Naive thymus-derived CD4-positive, alpha-beta T cell (primary cell): ENCODE measurements at regions not wholly inside any gene's neighbourhood (a gene's known extent, or its start where the extent isn't known, plus 50 kb on each side); places are given as distances from the start of the nearest gene placed in this dataset.

Source experiments
- ATAC-seq: fragments of 150-1000 bp; cut with Tn5 transposase; 2 replicates; pipeline ENCODE4 v1.10.0; 2021; ENCODE audit warnings: mild to moderate bottlenecking, moderate library complexity
- CTCF ChIA-PET: fragments of 350-600 bp; sonication (Branson Sonifier 250); formaldehyde crosslinking; loops from one replicate; lab custom pipeline; 2021; ENCODE audit warnings: antibody characterized with exemption; lab: Charles Lee
- POLR2A ChIA-PET: fragments of 350-600 bp; sonication (Branson Sonifier 250); formaldehyde crosslinking; loops from one replicate; lab custom pipeline; 2021; ENCODE audit warnings: antibody characterized with exemption, inconsistent platforms; lab: Charles Lee
- DNase-seq, 9 donors: peaks; one replicate each; pipeline versions ENCODE4 v3.0.0 to v3.0.0-alpha.2; 2020 to 2022; ENCODE audit warnings: mixed read lengths in 1 of 9
- H3K27ac ChIP-seq: one replicate; pipeline ENCODE4 v1.7.0; 2013; ENCODE audit warnings: mild to moderate bottlenecking, low read depth, low read length, moderate library complexity
- H3K27me3 ChIP-seq, 2 donors: one replicate each; pipeline ENCODE4 v1.7.0; 2013; ENCODE audit warnings: low read length in 2 of 2, mild to moderate bottlenecking in 2 of 2, moderate library complexity in 2 of 2; ENCODE audit not compliant: control insufficient read depth in 2 of 2, insufficient read depth in 2 of 2
- H3K36me3 ChIP-seq, 3 experiments: 1 replicate in 2 of 3; 2 replicates in 1 of 3; pipeline ENCODE4 v1.7.0; 2013; ENCODE audit warnings: low read length in 3 of 3, mild to moderate bottlenecking in 3 of 3, moderate library complexity in 1 of 3; ENCODE audit not compliant: insufficient read depth in 3 of 3, control insufficient read depth in 2 of 3
- H3K4me1 ChIP-seq, 2 donors: one replicate each; pipeline ENCODE4 v1.7.0; 2013; ENCODE audit warnings: low read length in 2 of 2, mild to moderate bottlenecking in 2 of 2, moderate library complexity in 1 of 2; ENCODE audit not compliant: control insufficient read depth in 2 of 2, insufficient read depth in 2 of 2
- H3K4me3 ChIP-seq: 2 replicates; pipeline ENCODE4 v1.7.0; 2013; ENCODE audit warnings: mild to moderate bottlenecking, low read length
- H3K9me3 ChIP-seq, 3 experiments: 1 replicate in 2 of 3; 2 replicates in 1 of 3; pipeline ENCODE4 v1.7.0; 2013; ENCODE audit warnings: low read length in 3 of 3; ENCODE audit not compliant: control insufficient read depth in 2 of 3
- H3K27ac Mint-ChIP-seq, 9 donors: one replicate each; pipeline ENCODE4 v1.8.0; 2020 to 2022; ENCODE audit warnings: mixed read lengths in 9 of 9, mild to moderate bottlenecking in 8 of 9, moderate library complexity in 5 of 9, inconsistent platforms in 2 of 9
- H3K27me3 Mint-ChIP-seq, 5 donors: one replicate each; pipeline ENCODE4 v1.8.0; 2021 to 2022; ENCODE audit warnings: mixed read lengths in 5 of 5, mild to moderate bottlenecking in 1 of 5
- H3K36me3 Mint-ChIP-seq, 5 donors: one replicate each; pipeline ENCODE4 v1.8.0; 2020 to 2022; ENCODE audit warnings: mixed read lengths in 5 of 5, mild to moderate bottlenecking in 3 of 5, inconsistent platforms in 1 of 5
- H3K4me1 Mint-ChIP-seq, 7 donors: one replicate each; pipeline ENCODE4 v1.8.0; 2020 to 2022; ENCODE audit warnings: mixed read lengths in 7 of 7, mild to moderate bottlenecking in 3 of 7, inconsistent platforms in 1 of 7
- H3K4me3 Mint-ChIP-seq, 10 donors: one replicate each; pipeline ENCODE4 v1.8.0; 2020 to 2022; ENCODE audit warnings: mild to moderate bottlenecking in 10 of 10, mixed read lengths in 10 of 10, moderate library complexity in 6 of 10, inconsistent platforms in 2 of 10
- H3K9me3 Mint-ChIP-seq, 11 donors: one replicate each; pipeline ENCODE4 v1.8.0; 2020 to 2022; ENCODE audit warnings: mixed read lengths in 11 of 11, mild to moderate bottlenecking in 4 of 11, inconsistent platforms in 1 of 11, moderate library complexity in 1 of 11
- intact Hi-C, 2 donors: fragments of 100-400 bp; cut with micrococcal nuclease; formaldehyde crosslinking; loops; one replicate each; pipeline ENCODE4 v1.15.1; 2023

- intact Hi-C loops: loop anchor here (1.0 to 5.0 kb wide), 11 partner anchors 16 to 261 kb away; partner anchors contain the start of genes GPR183 (in 1 of the 2), TM9SF2 (in 1 of the 2) and UBAC2 (in 1 of the 2)
- peak overlapping the region; percentile 83 for H3K27ac ChIP-seq
- no peaks in the 10 kb centered on the region for H3K9me3 ChIP-seq
- H3K4me1 ChIP-seq: peaks cover 43 to 48% of the 10 kb centered on the region in 2 donors
- ATAC-seq (peak; percentile 69), DNase-seq (peak; percentile 92 to 98 (median 93))
- Mint-ChIP-seq H3K36me3 (no peaks in the 10 kb centered on the region), H3K4me1 (peaks cover 28 to 68% (median 59%) of the 10 kb centered on the region in 7 donors), H3K4me3 (peak overlapping the region; percentile 17 to 79 (median 68)), H3K27ac (peak overlapping the region; percentile 67 to 99 (median 87)), H3K27me3 (peaks cover 0 to 30% (median 0%) of the 10 kb centered on the region in 5 donors), H3K9me3 (peaks cover 0 to 2% (median 0%) of the 10 kb centered on the region in 11 donors)
- ChIA-PET POLR2A (interaction anchor here (0.6 to 5.3 kb wide), 22 partner anchors 12 to 260 kb away, joined by 3 to 84 read pairs (median 5); partner anchors contain the start of gene GPR183), CTCF (interaction anchor here (0.6 to 8.7 kb wide), 56 partner anchors 11 to 1160 kb away, joined by 3 to 258 read pairs (median 4); partner anchors contain the start of genes GPR183 and UBAC2)
- no peaks in the 10 kb centered on the region for H3K36me3 ChIP-seq
- no peaks in the 10 kb centered on the region for H3K27me3 ChIP-seq
- peak overlapping the region; percentile 39 for H3K4me3 ChIP-seq
Measured at GRCh38 chr13:99436686-99437416, 64.4 kb upstream of the TM9SF2 start.

- ChIA-PET POLR2A (interaction anchor here (1.4 to 1.5 kb wide), 2 partner anchors 86 to 169 kb away, joined by 3 to 6 read pairs; no protein-coding TSS in a partner anchor), CTCF (interaction anchor here (0.6 to 8.7 kb wide), 9 partner anchors 19 to 263 kb away, joined by 3 to 258 read pairs (median 4); no protein-coding TSS in a partner anchor)
- no peak for ATAC-seq
- no peak overlapping the region for H3K4me3 ChIP-seq
- no peak overlapping the region for H3K4me3 Mint-ChIP-seq
- DNase-seq: no peak
- H3K36me3 Mint-ChIP-seq: no peaks in the 10 kb centered on the region
- intact Hi-C loops: loop anchor here in 1 of 2 donors (5.0 kb wide), 1 partner anchor 222 kb away; no protein-coding TSS in a partner anchor
- peaks cover 23 to 26% of the 10 kb centered on the region in 2 donors for H3K4me1 ChIP-seq
- H3K27ac ChIP-seq: no peak overlapping the region
- no peaks in the 10 kb centered on the region for H3K36me3 ChIP-seq
- H3K27me3 ChIP-seq: no peaks in the 10 kb centered on the region
- H3K27me3 Mint-ChIP-seq: peaks cover 0 to 30% (median 0%) of the 10 kb centered on the region in 5 donors
- peaks cover 14 to 46% (median 38%) of the 10 kb centered on the region in 7 donors for H3K4me1 Mint-ChIP-seq
- peaks cover 0 to 3% (median 0%) of the 10 kb centered on the region in 11 donors for H3K9me3 Mint-ChIP-seq
- no peaks in the 10 kb centered on the region for H3K9me3 ChIP-seq
- H3K27ac Mint-ChIP-seq: peak overlapping the region in 1 of 9 donors; percentile 3
Measured at GRCh38 chr13:99439048-99439447, 62.2 kb upstream of the TM9SF2 start.

GRCh38 chr13:99439850-99440604 lies 61.2 kb upstream of the TM9SF2 start:
- peaks cover 0 to 3% (median 0%) of the 10 kb centered on the region in 11 donors for H3K9me3 Mint-ChIP-seq
- no peak overlapping the region for H3K4me3 Mint-ChIP-seq
- intact Hi-C loops: loop anchor here (5.0 to 10.0 kb wide), 4 partner anchors 223 to 1072 kb away; no protein-coding TSS in a partner anchor
- Histone ChIP-seq H3K4me1 (peaks cover 14 to 18% of the 10 kb centered on the region in 2 donors), H3K4me3 (no peak overlapping the region), H3K27me3 (no peaks in the 10 kb centered on the region), H3K36me3 (no peaks in the 10 kb centered on the region), H3K9me3 (no peaks in the 10 kb centered on the region), H3K27ac (no peak overlapping the region)
- H3K36me3 Mint-ChIP-seq: no peaks in the 10 kb centered on the region
- DNase-seq: peak in 1 of 9 donors; percentile 31
- POLR2A ChIA-PET: interaction anchor here (0.5 to 1.5 kb wide), 7 partner anchors 60 to 169 kb away, joined by 3 to 6 read pairs (median 3); no protein-coding TSS in a partner anchor
- H3K27me3 Mint-ChIP-seq: peaks cover 0 to 30% (median 0%) of the 10 kb centered on the region in 5 donors
- ATAC-seq: no peak
- H3K4me1 Mint-ChIP-seq: peaks cover 13 to 38% (median 30%) of the 10 kb centered on the region in 7 donors
- peak overlapping the region in 2 of 9 donors; percentile 16 to 46 for H3K27ac Mint-ChIP-seq
- CTCF ChIA-PET: interaction anchor here (0.6 to 8.7 kb wide), 15 partner anchors 9 to 1075 kb away, joined by 3 to 258 read pairs (median 4); no protein-coding TSS in a partner anchor

GRCh38 chr13:99442273-99442895 lies 58.9 kb upstream of the TM9SF2 start:
- Histone ChIP-seq H3K4me3 (no peak overlapping the region), H3K27me3 (no peaks in the 10 kb centered on the region), H3K9me3 (no peaks in the 10 kb centered on the region), H3K4me1 (peaks cover 0 to 3% of the 10 kb centered on the region in 2 donors), H3K36me3 (no peaks in the 10 kb centered on the region), H3K27ac (no peak overlapping the region)
- CTCF ChIA-PET: interaction anchor here (0.6 to 3.8 kb wide), 15 partner anchors 23 to 1482 kb away, joined by 3 to 31 read pairs (median 4); partner anchors contain the start of gene TM9SF2
- peak in 7 of 9 donors; percentile 50 to 75 (median 68) for DNase-seq
- POLR2A ChIA-PET: interaction anchor here (0.7 to 1.1 kb wide), 3 partner anchors 60 to 213 kb away, joined by 4 read pairs; no protein-coding TSS in a partner anchor
- Mint-ChIP-seq H3K27ac (peak overlapping the region in 1 of 9 donors; percentile 47), H3K4me3 (no peak overlapping the region), H3K9me3 (peaks cover 0 to 1% (median 0%) of the 10 kb centered on the region in 11 donors), H3K4me1 (peaks cover 2 to 17% (median 7%) of the 10 kb centered on the region in 7 donors), H3K36me3 (no peaks in the 10 kb centered on the region), H3K27me3 (peaks cover 0 to 30% (median 0%) of the 10 kb centered on the region in 5 donors)
- ATAC-seq: peak; percentile 95
- intact Hi-C loops: loop anchor here (1.0 to 10.0 kb wide), 15 partner anchors 42 to 1100 kb away; partner anchors contain the start of genes CLYBL (in 1 of the 2) and TM9SF2 (in 1 of the 2)

GRCh38 chr13:99446242-99446641 lies 55.0 kb upstream of the TM9SF2 start:
- ChIA-PET CTCF (interaction anchor here (0.6 kb wide), 1 partner anchor 1432 kb away, joined by 3 read pairs; no protein-coding TSS in a partner anchor), POLR2A (interaction anchor here (0.6 kb wide), 1 partner anchor 119 kb away, joined by 4 read pairs; no protein-coding TSS in a partner anchor)
- H3K4me3 Mint-ChIP-seq: no peak overlapping the region
- Histone ChIP-seq H3K27me3 (no peaks in the 10 kb centered on the region), H3K9me3 (no peaks in the 10 kb centered on the region), H3K27ac (no peak overlapping the region), H3K4me3 (no peak overlapping the region), H3K36me3 (no peaks in the 10 kb centered on the region), H3K4me1 (no peaks in the 10 kb centered on the region)
- no peak for ATAC-seq
- no peak overlapping the region for H3K27ac Mint-ChIP-seq
- peaks cover 0 to 4% (median 2%) of the 10 kb centered on the region in 7 donors for H3K4me1 Mint-ChIP-seq
- peaks cover 0 to 6% (median 0%) of the 10 kb centered on the region in 5 donors for H3K36me3 Mint-ChIP-seq
- peaks cover 0 to 20% (median 6%) of the 10 kb centered on the region in 5 donors for H3K27me3 Mint-ChIP-seq
- no peak for DNase-seq
- intact Hi-C loops: loop anchor here in 1 of 2 donors (10.0 kb wide), 1 partner anchor 449 kb away; no protein-coding TSS in a partner anchor
- H3K9me3 Mint-ChIP-seq: peaks cover 0 to 1% (median 0%) of the 10 kb centered on the region in 11 donors
